Progenitor cell of endocrine pancreas (in vitro differentiated cells): ENCODE measurements at regions not wholly inside any gene's neighbourhood (a gene's known extent, or its start where the extent isn't known, plus 50 kb on each side); places are given as distances from the start of the nearest gene placed in this dataset.

Experiments used
- DNase-seq: peaks from one replicate; pipeline ENCODE4 v3.0.0; 2021; ENCODE audit warnings: low spot score; ENCODE audit not compliant: unreplicated experiment
- H3K27ac Mint-ChIP-seq: 2 replicates; pipeline ENCODE4 v1.8.0; 2021; ENCODE audit warnings: mild to moderate bottlenecking, moderate library complexity, mixed read lengths
- H3K27me3 Mint-ChIP-seq: 2 replicates; pipeline ENCODE4 v1.8.0; 2021; ENCODE audit warnings: mixed read lengths
- H3K36me3 Mint-ChIP-seq: 2 replicates; pipeline ENCODE4 v1.8.0; 2022; ENCODE audit warnings: mixed read lengths; ENCODE audit not compliant: insufficient read depth
- H3K4me1 Mint-ChIP-seq: 2 replicates; pipeline ENCODE4 v1.8.0; 2021; ENCODE audit warnings: low read depth, mixed read lengths
- H3K4me3 Mint-ChIP-seq: 2 replicates; pipeline ENCODE4 v1.8.0; 2021; ENCODE audit warnings: low read depth, mild to moderate bottlenecking, moderate library complexity, mixed read lengths
- H3K9me3 Mint-ChIP-seq: 2 replicates; pipeline ENCODE4 v1.8.0; 2021; ENCODE audit warnings: low read depth, mixed read lengths
- TF ChIP-seq, protein P1 (sequence below): fragments of 200-600 bp; sonication (generic); IDR thresholded peaks from one replicate; pipeline ENCODE4 v1.5.0; 2021; ENCODE audit warnings: antibody characterized with exemption, mild to moderate bottlenecking; ENCODE audit not compliant: unreplicated experiment

DNA sequence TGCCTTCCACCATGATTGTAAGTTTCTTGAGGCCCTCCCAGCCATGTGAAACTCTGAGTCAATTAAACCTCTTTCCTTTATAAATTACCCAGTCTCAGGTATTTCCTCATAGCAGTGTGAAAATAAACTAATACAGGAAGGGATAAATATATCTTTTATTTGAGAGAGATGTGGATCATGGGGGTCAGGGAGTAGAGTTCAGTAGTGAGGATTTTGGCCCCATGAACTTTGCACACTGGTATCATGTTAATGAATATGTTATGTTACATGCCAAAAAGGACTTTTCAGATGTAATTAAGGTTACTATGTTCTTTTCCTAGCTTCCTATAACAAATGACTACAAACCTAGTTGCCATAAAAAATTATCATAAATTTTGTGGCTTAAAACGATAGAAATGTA is 1393.7 kb downstream of the DSC3 start:
- H3K4me1 Mint-ChIP-seq, result no peaks in the 10 kb centered on the region
- no peak for DNase-seq
- H3K36me3 Mint-ChIP-seq, result no peaks in the 10 kb centered on the region
- TF ChIP-seq, protein P1, sequence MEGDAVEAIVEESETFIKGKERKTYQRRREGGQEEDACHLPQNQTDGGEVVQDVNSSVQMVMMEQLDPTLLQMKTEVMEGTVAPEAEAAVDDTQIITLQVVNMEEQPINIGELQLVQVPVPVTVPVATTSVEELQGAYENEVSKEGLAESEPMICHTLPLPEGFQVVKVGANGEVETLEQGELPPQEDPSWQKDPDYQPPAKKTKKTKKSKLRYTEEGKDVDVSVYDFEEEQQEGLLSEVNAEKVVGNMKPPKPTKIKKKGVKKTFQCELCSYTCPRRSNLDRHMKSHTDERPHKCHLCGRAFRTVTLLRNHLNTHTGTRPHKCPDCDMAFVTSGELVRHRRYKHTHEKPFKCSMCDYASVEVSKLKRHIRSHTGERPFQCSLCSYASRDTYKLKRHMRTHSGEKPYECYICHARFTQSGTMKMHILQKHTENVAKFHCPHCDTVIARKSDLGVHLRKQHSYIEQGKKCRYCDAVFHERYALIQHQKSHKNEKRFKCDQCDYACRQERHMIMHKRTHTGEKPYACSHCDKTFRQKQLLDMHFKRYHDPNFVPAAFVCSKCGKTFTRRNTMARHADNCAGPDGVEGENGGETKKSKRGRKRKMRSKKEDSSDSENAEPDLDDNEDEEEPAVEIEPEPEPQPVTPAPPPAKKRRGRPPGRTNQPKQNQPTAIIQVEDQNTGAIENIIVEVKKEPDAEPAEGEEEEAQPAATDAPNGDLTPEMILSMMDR, result no peak
- H3K4me3 Mint-ChIP-seq, result no peak overlapping the region
- no peak overlapping the region for H3K27ac Mint-ChIP-seq
- no peaks in the 10 kb centered on the region for H3K9me3 Mint-ChIP-seq
- H3K27me3 Mint-ChIP-seq, result no peaks in the 10 kb centered on the region

DNA sequence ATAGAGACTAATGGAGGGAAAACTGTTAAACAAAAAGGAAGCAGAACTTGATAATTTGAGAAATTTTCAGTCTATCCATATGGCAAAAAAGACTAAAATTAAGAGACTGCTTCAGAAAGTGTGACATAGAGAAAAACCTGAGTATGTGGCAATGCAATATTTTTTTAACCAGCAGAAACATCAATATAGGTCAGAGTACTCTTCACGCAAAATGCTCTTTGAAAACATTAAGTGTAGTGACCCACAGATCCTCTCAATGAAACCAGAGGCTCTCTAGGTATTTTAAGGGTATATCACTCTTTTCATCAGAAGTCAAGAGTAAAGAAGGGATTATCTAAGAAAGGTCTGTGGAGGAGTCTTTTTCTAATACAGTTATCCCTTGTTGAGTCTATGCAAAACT is 1394.8 kb downstream of the DSC3 start:
- H3K36me3 Mint-ChIP-seq, result no peaks in the 10 kb centered on the region
- no peak overlapping the region for H3K27ac Mint-ChIP-seq
- TF ChIP-seq, protein P1, result no peak
- H3K9me3 Mint-ChIP-seq, result no peaks in the 10 kb centered on the region
- DNase-seq, result no peak
- no peak overlapping the region for H3K4me3 Mint-ChIP-seq
- no peaks in the 10 kb centered on the region for H3K4me1 Mint-ChIP-seq
- H3K27me3 Mint-ChIP-seq, result no peaks in the 10 kb centered on the region

- no peak overlapping the region for H3K27ac Mint-ChIP-seq
- H3K4me3 Mint-ChIP-seq, result no peak overlapping the region
- no peaks in the 10 kb centered on the region for H3K27me3 Mint-ChIP-seq
- TF ChIP-seq, protein P1, result no peak
- no peaks in the 10 kb centered on the region for H3K9me3 Mint-ChIP-seq
- DNase-seq, result no peak
- no peaks in the 10 kb centered on the region for H3K4me1 Mint-ChIP-seq
- H3K36me3 Mint-ChIP-seq, result no peaks in the 10 kb centered on the region
These were observed 1398.3 kb downstream of the DSC3 start for GRCh38 chr18:29644276-29644675.

DNA sequence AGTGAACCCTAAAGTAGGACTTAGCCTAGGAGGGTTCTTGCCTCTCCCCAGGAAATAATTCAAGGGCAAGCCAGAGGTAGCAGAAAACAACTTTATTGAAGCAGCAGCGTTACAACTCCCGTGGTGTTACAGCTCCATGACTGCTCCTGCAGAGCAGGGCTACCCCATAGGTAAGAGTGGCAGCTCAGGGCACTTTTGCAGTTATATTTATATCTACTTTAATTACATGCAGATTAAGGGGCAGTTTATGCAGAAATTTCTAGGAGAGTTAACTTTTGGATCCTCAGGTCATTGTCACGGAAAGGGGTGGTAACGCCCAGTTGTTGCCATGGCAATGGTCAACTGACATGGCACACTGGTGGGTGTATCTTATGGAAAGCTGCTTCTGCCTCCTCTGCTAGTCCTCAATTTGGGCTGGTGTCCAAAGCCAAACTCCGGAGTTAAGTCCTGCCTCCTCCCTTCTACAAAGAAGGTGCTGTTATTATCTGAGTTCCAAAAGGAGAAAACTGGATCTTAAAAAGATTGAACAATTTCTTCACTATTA is 1413.0 kb downstream of the DSC3 start:
- no peak for DNase-seq
- no peaks in the 10 kb centered on the region for H3K9me3 Mint-ChIP-seq
- H3K27ac Mint-ChIP-seq, result no peak overlapping the region
- H3K4me3 Mint-ChIP-seq, result no peak overlapping the region
- H3K27me3 Mint-ChIP-seq, result no peaks in the 10 kb centered on the region
- TF ChIP-seq, protein P1, result no peak
- no peaks in the 10 kb centered on the region for H3K36me3 Mint-ChIP-seq
- H3K4me1 Mint-ChIP-seq, result no peaks in the 10 kb centered on the region

- no peaks in the 10 kb centered on the region for H3K27me3 Mint-ChIP-seq
- DNase-seq, result no peak
- H3K4me1 Mint-ChIP-seq, result no peaks in the 10 kb centered on the region
- TF ChIP-seq, protein P1, result no peak
- H3K36me3 Mint-ChIP-seq, result no peaks in the 10 kb centered on the region
- no peak overlapping the region for H3K27ac Mint-ChIP-seq
- no peak overlapping the region for H3K4me3 Mint-ChIP-seq
- no peaks in the 10 kb centered on the region for H3K9me3 Mint-ChIP-seq
These were observed 1416.4 kb downstream of the DSC3 start for GRCh38 chr18:29626094-29626493.
